IMR-90 (cell line): ENCODE measurements at regions not wholly inside any gene's neighbourhood (a gene's known extent, or its start where the extent isn't known, plus 50 kb on each side); places are given as distances from the start of the nearest gene placed in this dataset.

Experiments
- ATAC-seq: fragments of 200-7000 bp; cut with Tn5 transposase; 2 replicates; pipeline ENCODE4 v1.9.1; 2020; ENCODE audit warnings: low read depth, mild to moderate bottlenecking, moderate library complexity
- BruUV-seq: library from RNA; stranded (reverse); fragments of 400-500 nt; replicated peaks from 2 replicates; lab custom pipeline; 2021; lab: Mats Ljungman, UMichigan
- CTCF ChIA-PET: fragments of 300-600 bp; formaldehyde crosslinking; extraction: SDS; loops from one replicate; lab custom pipeline; 2021; ENCODE audit warnings: antibody characterized with exemption; lab: Yijun Ruan, JAX
- POLR2A ChIA-PET: fragments of 300-600 bp; sonication (Branson Sonifier 250); formaldehyde crosslinking; loops from one replicate; lab custom pipeline; 2022; ENCODE audit warnings: antibody characterized with exemption; ENCODE audit not compliant: unreplicated experiment; lab: Charles Lee
- DNase-seq: peaks from one replicate; pipeline ENCODE4 v3.0.0; 2013
- H2AFZ ChIP-seq: replicated peaks from 2 replicates; pipeline ENCODE3; 2013; ENCODE audit warnings: low read length, mild to moderate bottlenecking; ENCODE audit not compliant: poor library complexity
- H2AK5ac ChIP-seq: 2 replicates; pipeline ENCODE4 v1.6.1; 2013; ENCODE audit warnings: low read depth, low read length, inconsistent platforms
- H2AK9ac ChIP-seq: replicated peaks from 2 replicates; pipeline ENCODE3; 2013; ENCODE audit warnings: mild to moderate bottlenecking, low read depth, low read length, moderate library complexity; ENCODE audit not compliant: poor library complexity
- H2BK120ac ChIP-seq: 2 replicates; pipeline ENCODE4 v1.6.1; 2013; ENCODE audit warnings: low read depth, low read length, inconsistent platforms
- H2BK15ac ChIP-seq: 3 replicates; pipeline ENCODE4 v1.6.1; 2013; ENCODE audit warnings: low read depth, low read length, inconsistent platforms
- H2BK20ac ChIP-seq: 2 replicates; pipeline ENCODE4 v1.6.1; 2013; ENCODE audit warnings: low read depth, mild to moderate bottlenecking, inconsistent platforms, low read length, moderate library complexity
- H2BK5ac ChIP-seq: 2 replicates; pipeline ENCODE4 v1.6.1; 2013; ENCODE audit warnings: mild to moderate bottlenecking, low read depth, low read length, inconsistent platforms; ENCODE audit not compliant: poor library complexity, severe bottlenecking
- H3K14ac ChIP-seq: replicated peaks from 2 replicates; pipeline ENCODE4 v1.6.1; 2013; ENCODE audit warnings: low read depth, low read length, inconsistent platforms
- H3K18ac ChIP-seq: 2 replicates; pipeline ENCODE4 v1.6.1; 2013; ENCODE audit warnings: low read depth, low read length, control low read depth
- H3K23ac ChIP-seq: 2 replicates; pipeline ENCODE4 v1.6.1; 2013; ENCODE audit warnings: low read depth, low read length, inconsistent platforms
- H3K27ac ChIP-seq: 2 replicates; pipeline ENCODE4 v1.5.1; 2013; ENCODE audit warnings: mild to moderate bottlenecking, control low read depth, low read length; ENCODE audit not compliant: insufficient read depth
- H3K27me3 ChIP-seq: 2 replicates; pipeline ENCODE4 v1.6.1; 2013; ENCODE audit warnings: low read length; ENCODE audit not compliant: control insufficient read depth, insufficient read depth
- H3K36me3 ChIP-seq: 2 replicates; pipeline ENCODE4 v1.6.1; 2013; ENCODE audit warnings: low read length, mixed read lengths; ENCODE audit not compliant: control insufficient read depth, insufficient read depth
- H3K4ac ChIP-seq: 2 replicates; pipeline ENCODE4 v1.6.1; 2013; ENCODE audit warnings: low read depth, low read length, inconsistent platforms
- H3K4me1 ChIP-seq: 2 replicates; pipeline ENCODE4 v1.6.1; 2013; ENCODE audit warnings: low read length, mixed read lengths; ENCODE audit not compliant: control insufficient read depth, insufficient read depth
- H3K4me2 ChIP-seq: 2 replicates; pipeline ENCODE4 v1.6.1; 2013; ENCODE audit warnings: low read depth, mild to moderate bottlenecking, control low read depth, low read length, moderate library complexity
- H3K4me3 ChIP-seq: 2 replicates; pipeline ENCODE4 v1.5.1; 2013; ENCODE audit warnings: low read depth, mild to moderate bottlenecking, control low read depth, low read length, moderate library complexity; ENCODE audit not compliant: insufficient read depth
- H3K56ac ChIP-seq: 2 replicates; pipeline ENCODE4 v1.6.1; 2013; ENCODE audit warnings: low read length, inconsistent platforms; ENCODE audit not compliant: insufficient read depth; ENCODE audit errors: extremely low read depth
- H3K79me1 ChIP-seq, 2 experiments: 2 replicates each; pipeline ENCODE4 v1.6.1; 2013; ENCODE audit warnings: low read length in 2 of 2, inconsistent platforms in 1 of 2, low read depth in 1 of 2
- H3K9ac ChIP-seq: 2 replicates; pipeline ENCODE4 v1.6.1; 2013; ENCODE audit warnings: low read depth, low read length, control low read depth
- H3K9me1 ChIP-seq: 2 replicates; pipeline ENCODE4 v1.6.1; 2013; ENCODE audit warnings: low read length, inconsistent platforms; ENCODE audit not compliant: insufficient read depth
- H3K9me3 ChIP-seq: 2 replicates; pipeline ENCODE4 v1.6.1; 2013; ENCODE audit warnings: low read length; ENCODE audit not compliant: control insufficient read depth, insufficient read depth
- H4K20me1 ChIP-seq: 2 replicates; pipeline ENCODE4 v1.6.1; 2013; ENCODE audit warnings: low read length, inconsistent platforms; ENCODE audit not compliant: insufficient read depth
- H4K5ac ChIP-seq: 2 replicates; pipeline ENCODE4 v1.6.1; 2013; ENCODE audit warnings: mild to moderate bottlenecking, low read depth, low read length, control low read depth
- H4K8ac ChIP-seq, 2 experiments: 2 replicates each; pipeline ENCODE4 v1.6.1; 2013; ENCODE audit warnings: low read depth in 2 of 2, low read length in 2 of 2, control low read depth in 1 of 2, inconsistent platforms in 1 of 2
- H4K91ac ChIP-seq: 2 replicates; pipeline ENCODE4 v1.6.1; 2013; ENCODE audit warnings: low read depth, low read length, inconsistent platforms; ENCODE audit not compliant: insufficient read depth
- BHLHE40 ChIP-seq: fragments of 150-350 bp; IDR thresholded peaks from 2 replicates; pipeline ENCODE4 v1.6.1; 2016; ENCODE audit warnings: mild to moderate bottlenecking, low read depth, low read length
- CEBPB ChIP-seq: IDR thresholded peaks from 2 replicates; pipeline ENCODE4 v1.6.1; 2012; ENCODE audit warnings: low read depth, low read length, improper control_type of control experiment
- CHD1 ChIP-seq: IDR thresholded peaks from 2 replicates; pipeline ENCODE4 v1.6.1; 2012; ENCODE audit warnings: low read depth, low read length, improper control_type of control experiment
- CTCF ChIP-seq: conservative IDR thresholded peaks from 2 replicates; pipeline ENCODE4 v1.5.1; 2012; ENCODE audit warnings: mild to moderate bottlenecking, low read depth, low read length, improper control_type of control experiment
- ELK1 ChIP-seq: fragments of 150-350 bp; IDR thresholded peaks from 2 replicates; pipeline ENCODE4 v1.6.1; 2016; ENCODE audit warnings: low read depth, mild to moderate bottlenecking, low read length, moderate library complexity, borderline replicate concordance
- FOS ChIP-seq: fragments of 150-350 bp; IDR thresholded peaks from 2 replicates; pipeline ENCODE4 v1.6.1; 2016; ENCODE audit warnings: low read depth, low read length
- MAFK ChIP-seq: IDR thresholded peaks from 2 replicates; pipeline ENCODE4 v1.6.1; 2012; ENCODE audit warnings: low read depth, low read length, improper control_type of control experiment
- MAZ ChIP-seq: IDR thresholded peaks from 2 replicates; pipeline ENCODE4 v1.6.1; 2012; ENCODE audit warnings: low read depth, mild to moderate bottlenecking, low read length, improper control_type of control experiment, moderate library complexity, borderline replicate concordance
- MXI1 ChIP-seq: IDR thresholded peaks from 2 replicates; pipeline ENCODE4 v1.6.1; 2012; ENCODE audit warnings: low read depth, mild to moderate bottlenecking, low read length, moderate library complexity, borderline replicate concordance
- NFE2L2 ChIP-seq: fragments of 150-350 bp; IDR thresholded peaks from 2 replicates; pipeline ENCODE4 v1.6.1; 2016; ENCODE audit warnings: low read depth, mild to moderate bottlenecking, low read length
- POLR2A ChIP-seq: IDR thresholded peaks from 2 replicates; pipeline ENCODE4 v1.6.1; 2012; ENCODE audit warnings: mild to moderate bottlenecking, low read depth, low read length
- RAD21 ChIP-seq: IDR thresholded peaks from 2 replicates; pipeline ENCODE4 v1.6.1; 2012; ENCODE audit warnings: low read length, improper control_type of control experiment
- RFX5 ChIP-seq: IDR thresholded peaks from 2 replicates; pipeline ENCODE4 v1.8.0; 2012; ENCODE audit warnings: low read depth, mild to moderate bottlenecking, low read length, moderate library complexity
- SMC3 ChIP-seq: fragments of 150-350 bp; IDR thresholded peaks from 2 replicates; pipeline ENCODE4 v1.6.1; 2016; ENCODE audit warnings: low read depth, mild to moderate bottlenecking, antibody characterized with exemption, low read length, moderate library complexity
- USF2 ChIP-seq: fragments of 150-350 bp; IDR thresholded peaks from 2 replicates; pipeline ENCODE4 v1.6.1; 2017; ENCODE audit warnings: mild to moderate bottlenecking, antibody characterized with exemption, low read length, low read depth
- WGBS, 2 experiments: methylation state at CpG; one replicate each; pipeline versions ENCODE4 v1.1.5 to v1.1.7; 2013; ENCODE audit warnings: missing lambda C conversion rate in 2 of 2; ENCODE audit not compliant: insufficient read length in 1 of 2; ENCODE audit errors: extremely low coverage in 2 of 2; 5-methylcytosine and 5-hydroxymethylcytosine counted together
- dilution Hi-C: fragments of 300-500 bp; cut with HindIII; formaldehyde crosslinking; loops from one replicate; pipeline ENCODE4 v1.14.3; 2018; ENCODE audit warnings: low sequenced_read_pairs; ENCODE audit not compliant: unreplicated experiment
- in situ Hi-C: fragments of 300-500 bp; cut with MboI; formaldehyde crosslinking; loops from 3 replicates; pipeline ENCODE4 v1.14.3; 2019; ENCODE audit warnings: low sequenced_read_pairs, inconsistent platforms, mixed read lengths
- intact Hi-C: fragments of 100-400 bp; cut with micrococcal nuclease; formaldehyde crosslinking; loops from 2 replicates; pipeline ENCODE4 v1.10.0; 2022

GRCh38 chr3:161600173-161600572, 103.6 kb downstream of the OTOL1 start:
- Histone ChIP-seq H4K20me1 (no peaks in the 10 kb centered on the region), H2BK20ac (no peak overlapping the region), H3K36me3 (no peaks in the 10 kb centered on the region), H3K9ac (no peak overlapping the region), H2AFZ (no peak overlapping the region), H4K91ac (no peak overlapping the region), H3K4me2 (no peak overlapping the region), H2AK9ac (no peak overlapping the region), H2BK15ac (no peak overlapping the region), H3K9me3 (peaks cover 5% of the 10 kb centered on the region; the same call in 1 of the 2 replicates), H3K23ac (no peak overlapping the region), H2BK120ac (no peak overlapping the region), H3K14ac (no peak overlapping the region), H3K27me3 (no peaks in the 10 kb centered on the region), H2AK5ac (no peak overlapping the region), H4K8ac (no peak overlapping the region), H3K56ac (no peak overlapping the region), H3K4ac (no peak overlapping the region), H4K5ac (no peak overlapping the region), H2BK5ac (no peak overlapping the region), H3K79me1 (no peaks in the 10 kb centered on the region), H3K27ac (no peak overlapping the region), H3K4me3 (no peak overlapping the region), H3K9me1 (no peaks in the 10 kb centered on the region), H3K18ac (no peak overlapping the region), H3K4me1 (no peaks in the 10 kb centered on the region)
- intact Hi-C loops (no loop called here), dilution Hi-C loops (no loop called here), in situ Hi-C loops (no loop called here)
- POLR2A ChIA-PET, result no interaction called here
- DNase-seq, result no peak
- ATAC-seq, result no peak
- WGBS, 2 experiments, result no CpG with 5 or more reads among the region's 5 CpGs
- TF ChIP-seq MAFK (no peak), USF2 (no peak), POLR2A (no peak), CHD1 (no peak), SMC3 (no peak), CTCF (no peak), FOS (no peak), RFX5 (no peak), CEBPB (no peak), NFE2L2 (no peak), MAZ (no peak), BHLHE40 (no peak), ELK1 (no peak), RAD21 (no peak), MXI1 (no peak)
- BruUV-seq, result no TSS peak
- CTCF ChIA-PET, result no interaction called here
